ENCODE measurements at regions not wholly inside any gene's neighbourhood (a gene's known extent, or its start where the extent isn't known, plus 50 kb on each side); places are given as distances from the start of the nearest gene placed in this dataset.

DNA sequence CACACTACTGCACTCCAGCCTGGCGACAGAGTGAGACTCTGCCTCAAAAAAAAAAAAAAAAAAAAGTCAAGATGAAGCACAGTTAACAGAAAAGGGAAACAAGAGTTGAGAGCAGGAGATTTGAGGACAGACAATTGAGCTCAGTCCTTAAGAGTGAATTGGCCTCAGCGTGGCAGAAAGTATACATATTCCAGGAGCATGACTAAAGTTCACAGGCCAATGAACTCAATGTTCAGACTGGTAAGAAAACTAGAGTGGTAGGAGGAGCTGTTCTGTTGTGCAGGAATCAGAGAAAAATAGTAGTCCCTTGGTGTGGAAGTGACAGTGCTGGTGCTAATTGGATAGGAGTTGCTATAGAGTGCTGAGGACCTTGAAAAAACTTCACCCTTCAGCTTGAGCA, 60.0 kb downstream of the NRN1 start:
- no peak for DNase-seq (ENCODE audit: low read depth, low spot score)

DNA sequence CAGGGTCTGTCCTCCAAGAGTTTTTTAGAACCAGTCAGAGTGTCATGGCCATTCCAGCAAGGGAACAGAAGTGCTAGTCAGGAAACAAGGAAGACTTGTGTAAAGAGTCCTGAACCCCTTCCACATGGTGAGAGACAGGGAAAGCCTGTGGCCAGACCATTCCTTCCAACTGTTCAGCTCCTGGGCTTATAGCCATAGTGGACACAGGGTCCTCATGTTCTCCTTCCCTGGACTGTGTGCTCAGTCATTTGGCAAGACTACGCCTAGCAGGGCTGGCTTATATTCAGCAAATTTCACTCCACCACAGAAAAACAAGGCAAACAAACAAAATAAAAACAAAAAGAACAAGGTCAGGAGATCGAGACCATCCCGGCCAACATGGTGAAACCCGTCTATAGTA, 60.5 kb downstream of the NRN1 start:
- no peak for DNase-seq (ENCODE audit: low read depth, low spot score)

DNA sequence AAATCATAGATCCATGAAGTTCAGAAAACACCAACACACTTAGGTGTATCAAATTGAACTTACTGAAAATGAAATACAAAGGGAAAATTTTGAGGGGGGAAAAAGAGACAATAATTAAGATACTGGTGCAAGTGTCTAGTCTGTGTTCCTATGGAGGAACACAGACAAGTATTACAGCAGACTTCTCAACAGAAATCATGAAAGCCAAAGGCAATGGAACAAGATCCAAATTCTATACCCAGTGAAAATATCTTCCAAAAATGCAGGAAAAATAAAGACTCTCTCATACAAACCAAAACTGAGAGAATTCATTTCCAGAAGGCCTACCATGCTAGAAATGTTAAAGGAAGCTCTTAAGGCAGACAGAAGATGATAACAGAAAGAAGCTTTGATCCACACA, 63.1 kb downstream of the NRN1 start:
- no peak for DNase-seq (ENCODE audit: low read depth, low spot score)

DNA sequence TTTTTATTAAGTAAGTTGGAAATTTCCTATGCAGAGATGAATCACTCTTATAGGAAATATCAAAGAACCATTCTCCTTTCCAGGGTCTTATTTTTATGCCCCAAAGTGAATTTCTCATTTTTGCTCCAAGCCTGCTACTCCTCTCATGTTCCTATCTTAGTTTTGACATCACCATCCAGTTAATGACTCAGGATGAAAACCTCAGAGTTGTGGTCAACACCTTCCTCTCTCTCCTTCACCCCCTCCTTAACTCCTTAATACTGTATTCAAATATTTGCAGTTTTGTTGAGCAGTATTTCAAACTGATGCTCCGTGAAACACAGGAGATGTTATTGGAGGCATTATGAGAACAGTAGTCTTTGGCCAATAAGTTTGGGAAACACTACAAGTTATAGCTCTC, 64.1 kb downstream of the NRN1 start:
- DNase-seq (ENCODE audit: low read depth, low spot score), result no peak

DNA sequence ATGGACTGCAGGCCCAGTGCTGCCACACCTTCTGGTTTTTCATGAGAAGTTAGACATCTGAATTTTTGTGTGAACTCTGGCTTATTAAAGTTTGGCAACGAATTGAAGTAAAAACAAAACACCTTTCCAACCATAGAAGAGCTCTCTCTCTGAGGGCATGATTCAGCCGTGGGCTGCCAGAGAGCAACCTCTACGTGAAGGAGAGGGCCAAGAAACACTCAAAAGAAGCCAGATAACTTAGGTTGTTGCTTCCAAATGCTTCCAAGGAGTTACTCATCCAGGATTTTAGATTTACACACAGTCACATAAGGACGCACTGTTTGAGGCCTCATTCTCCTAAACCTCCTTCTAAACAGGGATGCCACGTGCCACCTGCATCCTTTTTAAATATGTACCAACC, 65.5 kb downstream of the NRN1 start:
- DNase-seq (ENCODE audit: low read depth, low spot score), result no peak

DNA sequence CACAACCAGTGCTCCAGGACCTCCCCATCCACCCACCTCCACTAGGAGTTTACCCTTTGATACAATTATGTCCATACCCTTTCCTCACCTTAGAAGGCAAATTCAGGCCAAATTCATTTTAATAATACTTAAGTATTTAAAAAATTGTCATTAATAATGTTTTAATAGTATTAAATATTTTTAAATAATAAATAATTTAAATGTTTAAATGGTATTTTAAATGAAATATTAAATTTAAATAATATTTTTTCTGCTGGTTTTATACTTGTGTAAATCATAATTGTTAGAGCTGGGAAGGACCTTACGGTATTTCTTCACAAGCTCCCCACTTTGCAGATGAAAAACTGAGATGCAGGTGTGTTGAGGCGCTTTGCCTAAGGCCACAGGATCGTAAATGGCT, 67.8 kb downstream of the NRN1 start:
- DNase-seq (ENCODE audit: low read depth, low spot score), result no peak

DNA sequence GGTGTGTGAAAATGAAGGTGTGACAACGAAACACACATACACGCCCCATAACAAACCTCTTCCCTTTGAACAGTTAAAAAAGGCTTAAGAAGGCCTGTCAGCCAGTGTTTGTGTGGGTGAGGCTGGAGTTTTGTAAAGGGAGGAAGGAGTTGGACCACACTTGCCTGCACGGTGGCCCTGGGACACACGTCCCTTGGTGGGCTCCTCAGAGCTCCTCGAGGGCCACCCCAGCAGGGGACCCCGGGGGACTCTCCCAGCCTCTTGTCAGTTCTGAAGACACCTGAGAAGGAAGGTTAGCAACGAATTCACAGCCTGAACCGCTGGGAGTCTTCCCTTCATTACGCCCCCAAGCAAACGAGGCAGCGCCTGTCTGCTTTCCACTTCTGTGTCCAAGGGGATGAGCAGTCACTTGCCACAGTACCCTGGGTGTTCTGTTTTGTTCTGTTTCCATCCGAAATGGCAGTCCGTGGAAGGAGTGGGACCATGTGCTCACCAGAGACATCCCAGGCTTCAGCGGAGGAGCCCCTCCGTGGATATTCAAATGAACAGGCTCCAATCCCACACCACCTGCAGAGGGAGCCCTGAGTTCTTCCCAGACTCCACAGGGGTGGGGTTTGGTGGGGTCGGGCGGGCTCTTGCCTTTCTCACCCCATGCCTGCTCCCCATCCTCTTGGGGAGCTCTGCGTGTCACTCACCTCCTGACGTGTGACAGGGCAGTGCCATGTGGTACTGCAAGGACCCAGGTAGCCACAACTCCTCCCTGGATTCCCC, 68.6 kb downstream of the NRN1 start:
- DNase-seq (ENCODE audit: low read depth, low spot score), result no peak

DNA sequence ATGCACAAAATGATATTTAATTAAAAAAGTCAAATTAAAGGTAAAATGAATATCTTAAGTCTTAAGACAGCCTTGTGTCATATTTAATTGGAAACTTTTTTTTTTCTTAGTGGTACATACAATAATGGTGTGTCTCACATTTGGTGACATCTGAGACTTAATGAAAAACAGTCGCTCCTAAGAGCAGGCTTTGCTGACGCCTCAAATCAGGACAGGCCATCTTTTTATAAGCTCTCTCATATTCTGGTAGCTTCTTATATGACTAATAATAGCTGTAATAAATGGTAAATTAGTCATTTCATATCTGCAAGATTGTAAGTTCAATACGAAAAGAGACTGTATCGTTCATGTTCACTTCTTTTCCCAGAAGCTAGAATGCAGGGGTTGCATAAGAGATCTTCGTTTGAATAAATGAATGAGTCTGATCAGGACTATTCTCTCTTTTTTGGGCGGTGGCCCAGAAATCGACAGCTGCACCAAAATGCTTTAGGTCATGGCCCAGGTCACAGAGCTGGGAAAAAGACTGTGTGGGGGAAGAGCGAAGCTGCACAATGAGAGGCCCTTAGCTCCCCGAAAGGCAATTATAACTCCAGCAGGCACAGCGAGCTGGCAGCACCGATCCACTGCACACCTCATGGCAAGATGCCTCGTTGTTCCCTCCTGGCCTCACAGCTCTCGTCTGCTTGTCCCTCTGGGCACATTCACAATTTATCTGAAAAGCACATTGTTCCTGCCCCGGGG, 69.4 kb downstream of the NRN1 start:
- no peak for DNase-seq (ENCODE audit: low read depth, low spot score)

DNA sequence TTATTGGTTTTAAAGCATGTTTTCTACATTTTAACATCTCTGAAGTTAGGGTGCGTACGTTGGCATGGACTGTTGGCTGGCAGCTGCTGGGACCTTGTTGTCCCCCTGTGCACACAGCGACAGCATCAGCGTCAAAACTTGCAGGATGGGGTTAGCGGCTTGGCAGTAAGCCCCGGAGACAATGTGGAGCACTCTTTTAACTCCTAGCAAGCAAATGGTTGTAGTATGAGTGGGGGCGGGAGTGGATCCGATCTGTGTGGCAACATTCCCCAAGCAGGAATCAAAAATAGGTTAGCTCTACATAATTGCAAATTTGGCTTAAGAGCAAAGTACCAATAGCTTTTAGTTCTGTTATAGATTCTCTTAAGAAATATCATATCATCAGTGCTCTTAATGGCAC, 70.1 kb downstream of the NRN1 start:
- no peak for DNase-seq (ENCODE audit: low read depth, low spot score)

DNA sequence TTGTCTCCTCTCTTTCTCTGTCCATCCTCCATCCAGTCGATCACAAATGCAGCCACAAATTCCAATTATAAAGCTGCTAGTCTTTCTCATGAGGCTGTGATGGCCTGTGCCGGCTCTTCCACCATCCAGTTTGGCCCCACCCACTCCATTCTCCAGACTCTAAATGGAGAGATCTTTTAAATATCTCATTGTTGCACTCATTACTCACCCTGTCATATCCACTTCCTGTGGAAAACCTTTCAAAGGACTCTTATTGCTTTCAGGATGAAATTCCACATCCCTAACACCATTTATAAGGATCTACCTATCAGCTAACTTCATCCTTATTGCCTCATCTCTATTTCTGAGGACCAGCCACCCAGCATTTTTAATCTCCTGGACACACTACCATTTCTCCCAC, 70.6 kb downstream of the NRN1 start:
- DNase-seq (ENCODE audit: low read depth, low spot score), result no peak

DNA sequence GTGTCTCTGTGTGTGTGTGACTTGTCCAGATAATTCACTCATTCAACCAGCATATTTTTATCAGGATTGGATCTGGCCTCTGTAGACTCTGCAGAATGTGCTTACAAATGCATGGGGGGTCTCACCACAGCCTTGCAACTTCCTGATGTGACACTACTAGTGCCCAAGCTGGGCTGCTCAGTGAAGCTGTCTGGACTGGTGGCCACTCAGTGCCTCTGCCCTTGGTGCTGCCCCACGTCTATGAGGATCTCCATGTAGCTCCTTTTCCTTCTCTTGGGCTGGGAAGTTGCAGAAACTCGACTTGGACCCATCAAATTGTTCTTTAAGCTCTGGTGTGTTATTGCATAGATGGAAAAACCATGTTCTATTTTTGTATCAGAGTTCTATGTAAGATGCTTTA, 75.8 kb downstream of the NRN1 start:
- DNase-seq (ENCODE audit: low read depth, low spot score), result no peak

DNA sequence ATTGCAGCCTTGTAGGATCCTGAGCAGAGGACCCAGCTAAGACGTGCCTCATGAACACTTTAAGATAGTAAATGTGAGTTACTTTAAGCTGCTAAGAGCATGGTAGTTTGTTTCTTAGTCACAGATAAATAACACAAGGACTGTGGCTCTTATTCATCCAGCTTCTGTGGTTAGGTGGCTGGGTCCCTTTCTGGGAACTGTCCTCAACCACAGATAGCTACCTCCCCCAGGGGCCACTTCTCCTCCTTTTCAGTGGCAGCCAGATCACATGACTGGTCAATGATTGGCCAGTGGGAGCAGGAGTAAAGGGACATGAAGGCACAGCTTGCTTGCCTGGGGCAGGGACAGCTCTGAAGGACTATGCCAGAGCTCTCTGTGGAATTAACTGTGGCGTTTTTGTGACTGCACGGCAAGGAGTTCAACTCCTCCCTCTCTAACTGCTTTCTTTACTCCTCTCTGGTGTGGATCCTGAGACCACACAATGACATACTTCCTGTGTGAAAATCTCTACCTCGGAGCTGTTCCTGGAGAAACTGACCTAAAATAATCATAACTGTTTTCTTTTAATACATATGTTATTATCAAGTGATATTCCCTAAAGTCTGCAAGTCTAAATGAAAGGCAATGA, 76.5 kb downstream of the NRN1 start:
- no peak for DNase-seq (ENCODE audit: low read depth, low spot score)

DNA sequence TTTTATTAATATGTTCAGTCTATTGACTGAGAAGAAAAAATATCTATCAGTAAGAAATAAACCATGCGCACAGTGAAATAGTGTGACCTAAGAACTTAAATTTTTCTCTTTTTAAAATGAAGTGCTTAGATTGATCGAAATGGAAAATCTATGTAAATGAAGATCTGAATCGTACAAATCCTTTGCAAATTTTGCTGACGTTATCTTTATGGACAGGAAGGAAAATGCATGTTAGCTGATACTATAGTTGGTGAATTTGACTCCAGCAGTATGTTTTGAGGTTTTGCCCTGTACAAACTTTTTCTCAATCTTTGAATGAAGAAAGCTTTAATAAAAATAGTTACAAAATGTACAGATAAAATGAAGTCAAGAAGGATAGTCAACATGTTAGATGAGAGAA, 82.9 kb downstream of the NRN1 start:
- DNase-seq (ENCODE audit: low read depth, low spot score), result no peak

DNA sequence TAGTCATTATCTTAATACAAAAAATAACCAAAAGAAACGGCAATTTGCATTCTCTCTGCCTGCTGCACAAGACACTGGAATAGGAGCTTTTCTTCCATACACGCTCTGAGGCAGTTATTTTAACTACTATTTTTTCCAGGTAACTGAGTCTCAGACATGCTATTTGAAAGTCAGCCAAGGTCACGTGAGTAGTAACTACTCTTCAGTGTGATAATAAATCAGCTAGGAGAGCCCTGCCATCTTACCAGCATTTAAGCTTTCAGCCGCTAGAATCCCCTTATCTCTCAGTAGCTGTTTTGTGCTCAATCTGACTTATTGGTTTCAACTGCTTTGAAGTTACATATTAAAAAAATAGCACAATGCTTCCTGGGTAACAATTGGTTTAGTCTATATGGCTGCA, 84.5 kb downstream of the NRN1 start:
- no peak for DNase-seq (ENCODE audit: low read depth, low spot score)

DNA sequence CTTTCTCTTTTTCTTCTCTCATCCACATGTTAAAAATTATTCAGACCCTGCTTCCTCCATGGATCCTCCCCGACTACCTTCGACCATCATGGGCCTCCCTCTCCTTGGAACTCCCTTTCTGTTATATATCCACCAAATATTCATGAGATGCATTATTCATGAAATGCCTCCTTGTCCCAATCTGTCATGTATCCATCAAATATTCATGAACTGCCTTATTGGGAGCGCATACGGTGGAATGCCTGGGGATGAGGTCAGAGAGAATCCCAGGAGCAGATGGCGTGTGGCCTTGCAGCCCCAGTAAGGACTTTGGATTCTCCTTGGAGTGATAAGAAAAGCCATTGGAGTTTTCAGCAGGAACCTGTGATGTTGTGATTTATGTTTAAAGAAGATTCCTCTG, 97.0 kb downstream of the NRN1 start:
- no peak for DNase-seq (ENCODE audit: low read depth, low spot score)

DNA sequence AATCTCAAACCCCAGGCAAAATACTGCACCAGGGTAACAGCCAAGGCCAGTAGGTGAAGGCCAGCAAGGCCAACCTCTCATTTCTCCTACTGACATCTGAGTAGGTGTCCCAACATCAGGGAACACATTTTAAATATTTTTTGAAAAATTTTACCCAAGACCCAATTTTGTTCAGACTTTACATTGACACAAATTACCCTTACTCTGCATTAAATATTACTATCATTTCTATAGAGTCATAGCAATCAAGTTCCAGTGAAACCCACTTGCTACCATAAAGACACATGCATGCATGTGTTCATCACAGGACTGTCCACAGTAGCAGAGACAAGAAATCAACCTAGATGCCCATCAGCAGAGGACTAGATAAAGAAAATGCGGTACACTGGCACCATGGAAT, 99.9 kb downstream of the NRN1 start:
- DNase-seq (ENCODE audit: low read depth, low spot score), result no peak

DNA sequence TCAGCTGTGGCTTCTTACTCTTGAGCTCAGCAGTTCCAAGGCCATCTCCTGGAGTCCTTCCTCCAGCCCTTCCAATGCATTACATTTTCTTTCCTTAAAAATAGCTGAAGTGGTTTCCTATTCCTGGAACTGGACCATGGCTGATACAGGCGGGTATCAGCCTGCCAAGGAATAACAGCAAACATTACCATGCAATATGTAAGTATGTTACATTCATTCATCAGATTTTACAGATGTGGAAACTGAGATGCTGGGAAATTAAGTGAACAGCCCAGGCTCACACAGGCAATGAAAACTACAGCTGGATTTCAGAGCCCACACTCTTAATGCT, 100.4 kb downstream of the NRN1 start:
- DNase-seq (ENCODE audit: low read depth, low spot score), result no peak

DNA sequence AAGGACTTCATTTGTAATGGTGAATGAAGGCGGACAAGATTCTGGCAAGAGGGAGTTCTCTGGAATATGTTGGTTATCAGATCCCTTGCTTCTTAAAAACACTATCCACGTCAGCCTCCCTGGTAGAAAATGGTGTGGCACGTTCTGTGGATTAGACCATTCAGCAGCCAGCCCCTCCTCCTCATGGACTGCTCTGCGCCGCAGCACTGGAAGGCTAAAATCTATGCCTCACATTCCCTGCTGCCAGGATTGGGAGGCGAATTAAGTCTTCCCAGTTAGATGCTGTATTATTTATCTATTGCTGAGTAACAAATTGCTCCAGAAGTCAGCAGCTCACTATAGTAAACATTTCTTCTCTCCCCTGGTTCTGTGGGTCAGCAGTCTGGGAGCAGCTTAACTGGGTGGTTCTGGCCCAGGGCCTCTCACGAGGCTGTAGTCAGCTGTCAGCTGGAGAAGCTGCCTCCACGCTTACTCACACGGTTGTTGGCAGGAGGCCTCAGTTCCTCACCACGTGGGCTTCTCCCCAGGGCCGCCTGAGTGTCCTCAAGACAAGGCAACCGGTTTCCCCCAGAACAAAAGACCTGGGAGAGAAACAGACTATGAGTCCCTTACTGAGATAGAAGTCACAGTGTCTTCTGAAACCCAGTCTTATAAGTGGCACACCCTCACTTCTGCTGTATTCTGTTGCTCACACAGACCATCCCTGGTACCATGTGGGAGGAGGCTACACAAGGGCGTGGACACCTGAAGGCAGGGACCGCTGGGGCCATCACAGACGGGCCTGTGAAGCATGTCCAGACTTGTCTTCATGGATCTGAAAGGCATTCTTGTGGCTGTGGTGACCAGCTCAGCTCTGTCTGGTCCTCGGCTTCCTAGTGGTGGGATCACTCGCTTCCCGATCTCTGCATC, 101.0 kb downstream of the NRN1 start:
- DNase-seq (ENCODE audit: low read depth, low spot score), result no peak

DNA sequence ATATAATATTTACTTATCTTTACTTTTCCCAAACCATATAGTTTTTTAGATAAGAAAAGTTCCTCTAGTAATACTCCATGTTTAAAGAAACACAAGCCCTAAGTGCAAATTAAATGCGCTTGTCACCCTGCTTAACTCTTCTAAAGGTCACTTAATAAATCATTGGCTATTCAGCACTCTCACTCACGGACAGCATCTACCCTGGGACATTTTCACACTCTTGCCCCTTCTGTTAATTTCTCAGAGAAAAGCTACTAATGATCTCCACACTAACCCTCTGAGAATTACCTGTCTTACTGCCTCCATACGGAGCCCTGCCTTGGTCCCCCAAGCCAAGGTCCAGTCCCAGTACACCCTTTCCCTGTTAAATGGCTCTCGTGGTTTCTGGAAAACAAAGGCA, 102.2 kb downstream of the NRN1 start:
- no peak for DNase-seq (ENCODE audit: low read depth, low spot score)

DNA sequence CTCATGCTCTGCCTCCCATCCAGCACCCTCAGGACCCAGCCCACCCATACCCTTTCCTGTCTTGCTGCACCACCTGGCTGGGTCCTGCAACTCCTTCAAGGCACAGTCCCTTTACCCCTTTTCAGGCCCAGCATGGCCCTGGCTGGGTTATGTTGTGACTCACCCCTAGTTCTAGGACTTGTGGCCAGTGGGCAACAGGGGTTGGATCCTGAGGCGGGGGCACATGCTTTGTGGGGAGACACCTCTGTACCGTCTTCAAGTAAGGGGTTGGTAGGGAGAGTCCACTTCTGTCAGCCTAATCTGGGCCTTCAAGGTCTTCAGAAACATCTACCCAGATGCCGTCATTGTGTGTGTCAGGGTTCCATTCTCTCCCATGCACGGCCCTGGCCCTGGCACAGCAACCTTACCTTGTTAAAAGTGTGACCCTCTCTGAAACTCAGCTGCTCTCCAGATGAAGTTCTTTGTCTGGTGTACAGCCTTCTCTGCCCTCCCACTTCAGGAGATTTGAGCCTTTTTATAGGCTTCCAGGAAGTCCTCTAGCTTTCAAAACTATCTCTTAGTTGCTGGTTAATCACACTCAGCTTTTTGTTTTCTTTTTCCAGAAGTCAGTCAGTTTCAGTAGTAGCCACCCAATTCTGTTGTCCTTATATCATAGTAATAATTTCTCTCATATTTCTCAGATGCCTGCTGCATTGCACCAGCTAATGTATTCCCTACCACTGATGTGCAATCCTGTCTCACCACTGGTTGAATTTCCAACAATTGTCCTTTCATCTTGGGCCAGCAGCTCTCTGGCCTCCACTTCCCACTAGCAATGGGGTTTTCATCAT, 107.3 kb downstream of the NRN1 start:
- DNase-seq (ENCODE audit: low read depth, low spot score), result no peak

DNA sequence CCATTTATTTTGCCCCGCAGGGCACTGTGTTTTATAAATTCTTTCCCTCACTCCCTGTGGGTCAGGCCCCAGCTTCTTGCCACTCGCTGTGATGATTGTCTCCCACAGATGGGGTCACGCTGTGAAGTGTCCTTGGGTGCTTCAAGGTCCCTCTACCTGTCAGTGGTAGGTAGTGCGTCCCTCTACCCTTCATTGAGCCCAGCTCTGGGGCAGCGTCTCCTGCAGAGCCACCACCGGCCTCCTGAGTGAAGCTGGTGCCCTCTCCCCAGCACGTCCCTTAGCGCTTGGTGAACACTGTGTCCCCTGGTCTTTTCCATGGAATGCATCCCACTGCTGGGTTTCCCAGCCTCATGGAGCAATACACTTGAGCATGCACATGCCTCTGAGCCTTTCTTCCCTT, 108.2 kb downstream of the NRN1 start:
- no peak for DNase-seq (ENCODE audit: low read depth, low spot score)
